Left cardiac atrium (tissue), 4 donors: ENCODE measurements at regions not wholly inside any gene's neighbourhood (a gene's known extent, or its start where the extent isn't known, plus 50 kb on each side); places are given as distances from the start of the nearest gene placed in this dataset.
A peak's percentile ranks its signal among the peaks of the same experiment; 100 is the strongest.

Experiments used
- ATAC-seq, 2 donors: fragments of 200-7000 bp; cut with Tn5 transposase; one replicate each; pipeline ENCODE4 v1.9.1; 2020; ENCODE audit warnings: mild to moderate bottlenecking in 2 of 2, moderate library complexity in 2 of 2
- DNase-seq: peaks from one replicate; pipeline ENCODE4 v3.0.0-alpha.2; 2020
- intact Hi-C, 2 donors: fragments of 100-400 bp; cut with DNase I; formaldehyde crosslinking; loops; one replicate each; pipeline versions ENCODE4 v1.14.1 to v1.15.1; 2022 to 2023
- donor health status: DM: no; HTN: yes; CAD: no.
- donor health status: DM: no; HTN: yes; CAD: no; lungs with severe emphysema.
- donor health status: DM: yes; HTN: yes; CAD: no.
- donor health status: Dilated cardiomyopathy.

GRCh38 chr1:90190523-90190922 lies 195.6 kb downstream of the ZNF326 start:
- ATAC-seq, result peak in 1 of 2 donors; percentile 90
- intact Hi-C loops, result no loop called here
- DNase-seq, result no peak

- no peak for DNase-seq
- ATAC-seq, result peak in 1 of 2 donors; percentile 39
- intact Hi-C loops, result no loop called here
These were observed 195.0 kb downstream of the ZNF326 start for GRCh38 chr1:90189889-90190288.

- intact Hi-C loops, result no loop called here
- no peak for ATAC-seq
- DNase-seq, result no peak
These were observed 192.3 kb downstream of the ZNF326 start for GRCh38 chr1:90187323-90187585.

- ATAC-seq, result no peak
- no peak for DNase-seq
- intact Hi-C loops, result no loop called here
These were observed 191.8 kb downstream of the ZNF326 start for GRCh38 chr1:90186506-90187322.

- ATAC-seq (no peak), DNase-seq (no peak)
- intact Hi-C loops, result no loop called here
These were observed 181.6 kb downstream of the ZNF326 start for GRCh38 chr1:90176530-90176929.

GRCh38 chr1:90175490-90176167 lies 180.7 kb downstream of the ZNF326 start:
- ATAC-seq (peak in 1 of 2 donors; percentile 33), DNase-seq (no peak)
- intact Hi-C loops, result no loop called here

GRCh38 chr1:90174246-90174645 lies 179.3 kb downstream of the ZNF326 start:
- ATAC-seq, result no peak
- intact Hi-C loops, result no loop called here

GRCh38 chr1:90162216-90162615 lies 167.3 kb downstream of the ZNF326 start:
- DNase-seq (no peak), ATAC-seq (no peak)
- intact Hi-C loops, result no loop called here

More at GRCh38 chr1:90174246-90174645, 179.3 kb downstream of the ZNF326 start:
- no peak for DNase-seq

GRCh38 chr1:90161625-90162024 lies 166.7 kb downstream of the ZNF326 start:
- DNase-seq (no peak), ATAC-seq (no peak)
- intact Hi-C loops, result no loop called here

- intact Hi-C loops, result no loop called here
- ATAC-seq (no peak), DNase-seq (no peak)
These were observed 161.0 kb downstream of the ZNF326 start for GRCh38 chr1:90155721-90156487.

GRCh38 chr1:90154711-90155110 lies 159.8 kb downstream of the ZNF326 start:
- intact Hi-C loops, result no loop called here
- ATAC-seq, result no peak
- DNase-seq, result no peak

GRCh38 chr1:90149101-90149500 lies 154.2 kb downstream of the ZNF326 start:
- intact Hi-C loops, result no loop called here
- DNase-seq, result no peak

GRCh38 chr1:90147093-90147492 lies 152.2 kb downstream of the ZNF326 start:
- intact Hi-C loops, result no loop called here
- DNase-seq (no peak), ATAC-seq (no peak)

More at GRCh38 chr1:90149101-90149500, 154.2 kb downstream of the ZNF326 start:
- ATAC-seq, result no peak

GRCh38 chr1:90144820-90145219 lies 149.9 kb downstream of the ZNF326 start:
- ATAC-seq, result no peak
- no peak for DNase-seq
- intact Hi-C loops, result no loop called here

GRCh38 chr1:90143591-90143990 lies 148.7 kb downstream of the ZNF326 start:
- intact Hi-C loops, result no loop called here
- DNase-seq (no peak), ATAC-seq (no peak)

- intact Hi-C loops, result no loop called here
- DNase-seq (no peak), ATAC-seq (no peak)
These were observed 147.8 kb downstream of the ZNF326 start for GRCh38 chr1:90142697-90143096.

- no peak for ATAC-seq
- intact Hi-C loops, result no loop called here
- DNase-seq, result no peak
These were observed 144.9 kb downstream of the ZNF326 start for GRCh38 chr1:90139837-90140236.

- intact Hi-C loops, result no loop called here
- no peak for ATAC-seq
- DNase-seq, result no peak
These were observed 140.4 kb downstream of the ZNF326 start for GRCh38 chr1:90135286-90135685.

- no peak for DNase-seq
- ATAC-seq, result no peak
- intact Hi-C loops, result no loop called here
These were observed 139.5 kb downstream of the ZNF326 start for GRCh38 chr1:90134175-90134955.
